ENCODE measurements at regions not wholly inside any gene's neighbourhood (a gene's known extent, or its start where the extent isn't known, plus 50 kb on each side); places are given as distances from the start of the nearest gene placed in this dataset.

DNA sequence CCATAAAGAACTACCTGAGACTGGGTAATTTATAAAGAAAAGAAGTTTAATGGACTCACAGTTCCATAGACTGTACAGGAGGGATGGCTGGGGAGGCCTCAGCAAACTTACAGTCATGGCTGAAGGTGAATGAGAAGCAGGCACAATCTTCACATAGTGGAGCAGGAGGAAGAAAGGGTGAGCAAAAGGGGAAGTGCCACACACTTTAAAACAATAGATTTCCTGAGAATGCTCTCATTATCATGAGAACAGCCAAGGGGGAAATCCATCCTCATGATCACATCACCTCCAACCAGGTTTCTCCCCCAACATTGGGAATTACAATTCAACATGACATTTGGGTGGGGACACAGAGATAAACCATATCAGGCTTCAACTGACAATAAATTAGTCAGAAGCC is 664.9 kb downstream of the TAF11L14 start:
- Histone ChIP-seq H3K79me2 (ENCODE audit: insufficient read depth, low read length) (no peaks in the 10 kb centered on the region), H3K4me3 (replicated peaks in 1 of 3; ENCODE audit: low read depth in 2 of 3, low read length in 3 of 3) (no peak overlapping the region), H3K27me3 (ENCODE audit: control insufficient read depth in 2 of 2, insufficient read depth in 2 of 2, low read length in 2 of 2) (no peaks in the 10 kb centered on the region), H3K4me1 (ENCODE audit: control insufficient read depth in 1 of 2, insufficient read depth in 2 of 2, low read length in 2 of 2) (no peaks in the 10 kb centered on the region), H2AFZ (ENCODE audit: insufficient read depth, low read depth, low read length, poor library complexity, severe bottlenecking) (no peak overlapping the region), H4K20me1 (ENCODE audit: insufficient read depth, low read length) (no peaks in the 10 kb centered on the region), H3K9me3 (replicated peaks in 1 of 2; ENCODE audit: control insufficient read depth in 1 of 2, insufficient read depth in 1 of 2, low read length in 2 of 2) (no peaks in the 10 kb centered on the region), H3K27ac (ENCODE audit: low read depth in 1 of 2, low read length in 2 of 2) (no peak overlapping the region), H3K9ac (ENCODE audit: insufficient read depth, low read length, poor library complexity, severe bottlenecking) (no peak overlapping the region), H3K36me3 (replicated peaks in 1 of 2; ENCODE audit: control insufficient read depth in 1 of 2, insufficient read depth in 2 of 2, low read length in 2 of 2) (no peaks in the 10 kb centered on the region), H3K4me2 (replicated peaks; ENCODE audit: extremely low read depth, low read length, poor library complexity, severe bottlenecking) (no peak overlapping the region)
- H3K27ac Mint-ChIP-seq: no peak overlapping the region
- peaks cover 0 to 2% (median 1%) of the 10 kb centered on the region in 3 donors for H3K27me3 Mint-ChIP-seq (ENCODE audit: low read depth in 3 of 3)
- peaks cover 2 to 11% (median 6%) of the 10 kb centered on the region in 7 donors for H3K9me3 Mint-ChIP-seq
- intact Hi-C loops (cut with micrococcal nuclease): no loop called here
- peak; percentile 6 to 66 (median 43) for DNase-seq
- peaks cover 6% of the 10 kb centered on the region for H3K4me1 Mint-ChIP-seq
- no peak overlapping the region for H3K4me3 Mint-ChIP-seq
- TF ChIP-seq, protein P1, sequence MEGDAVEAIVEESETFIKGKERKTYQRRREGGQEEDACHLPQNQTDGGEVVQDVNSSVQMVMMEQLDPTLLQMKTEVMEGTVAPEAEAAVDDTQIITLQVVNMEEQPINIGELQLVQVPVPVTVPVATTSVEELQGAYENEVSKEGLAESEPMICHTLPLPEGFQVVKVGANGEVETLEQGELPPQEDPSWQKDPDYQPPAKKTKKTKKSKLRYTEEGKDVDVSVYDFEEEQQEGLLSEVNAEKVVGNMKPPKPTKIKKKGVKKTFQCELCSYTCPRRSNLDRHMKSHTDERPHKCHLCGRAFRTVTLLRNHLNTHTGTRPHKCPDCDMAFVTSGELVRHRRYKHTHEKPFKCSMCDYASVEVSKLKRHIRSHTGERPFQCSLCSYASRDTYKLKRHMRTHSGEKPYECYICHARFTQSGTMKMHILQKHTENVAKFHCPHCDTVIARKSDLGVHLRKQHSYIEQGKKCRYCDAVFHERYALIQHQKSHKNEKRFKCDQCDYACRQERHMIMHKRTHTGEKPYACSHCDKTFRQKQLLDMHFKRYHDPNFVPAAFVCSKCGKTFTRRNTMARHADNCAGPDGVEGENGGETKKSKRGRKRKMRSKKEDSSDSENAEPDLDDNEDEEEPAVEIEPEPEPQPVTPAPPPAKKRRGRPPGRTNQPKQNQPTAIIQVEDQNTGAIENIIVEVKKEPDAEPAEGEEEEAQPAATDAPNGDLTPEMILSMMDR (IDR thresholded peaks at IDR 0.05): no peak
- H3K36me3 Mint-ChIP-seq: no peaks in the 10 kb centered on the region

DNA sequence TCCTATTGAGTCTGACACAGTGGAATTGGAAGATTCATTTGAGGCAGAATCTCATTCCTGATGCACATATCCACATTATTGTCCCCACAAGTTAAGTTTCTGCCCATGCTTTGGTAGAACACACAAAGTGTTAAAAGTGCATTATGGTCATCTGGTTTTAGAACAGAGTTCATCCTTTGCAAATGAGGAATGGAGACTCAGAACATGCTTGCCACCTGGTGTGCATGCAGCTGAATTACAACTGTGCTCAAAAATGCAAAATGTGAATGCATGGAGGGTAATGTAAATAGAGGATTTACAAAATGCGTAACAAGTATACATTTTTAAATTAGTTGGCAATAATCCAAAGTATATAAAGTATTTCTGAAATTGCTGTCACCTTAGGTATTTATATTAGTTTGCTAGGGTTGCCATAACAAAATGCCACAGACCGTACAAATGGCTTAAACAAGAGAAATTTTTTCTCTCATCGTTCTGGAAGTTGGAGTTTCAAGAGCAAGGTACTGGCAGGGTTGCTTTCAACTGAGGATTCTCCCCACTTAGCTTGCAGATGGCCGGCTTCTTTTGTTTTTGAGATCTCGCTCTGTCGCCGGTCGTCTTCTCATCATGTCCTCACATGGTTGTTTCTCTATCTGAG is 671.1 kb downstream of the TAF11L14 start:
- WGBS (ENCODE audit: insufficient coverage): 97% methylated on average over 5 of the region's 8 CpGs
- peak; percentile 14 to 40 (median 30) for DNase-seq
- no peak overlapping the region for H3K27ac Mint-ChIP-seq
- H3K9me3 Mint-ChIP-seq: peaks cover 2 to 6% (median 3%) of the 10 kb centered on the region in 7 donors
- Histone ChIP-seq H3K36me3 (replicated peaks in 1 of 2; ENCODE audit: control insufficient read depth in 1 of 2, insufficient read depth in 2 of 2, low read length in 2 of 2) (no peaks in the 10 kb centered on the region), H3K79me2 (ENCODE audit: insufficient read depth, low read length) (no peaks in the 10 kb centered on the region), H3K4me3 (replicated peaks in 1 of 3; ENCODE audit: low read depth in 2 of 3, low read length in 3 of 3) (no peak overlapping the region), H3K4me2 (replicated peaks; ENCODE audit: extremely low read depth, low read length, poor library complexity, severe bottlenecking) (no peak overlapping the region), H3K4me1 (ENCODE audit: control insufficient read depth in 1 of 2, insufficient read depth in 2 of 2, low read length in 2 of 2) (peaks cover 9% of the 10 kb centered on the region in 2 donors), H4K20me1 (ENCODE audit: insufficient read depth, low read length) (no peaks in the 10 kb centered on the region), H3K27ac (ENCODE audit: low read depth in 1 of 2, low read length in 2 of 2) (no peak overlapping the region), H3K9me3 (replicated peaks in 1 of 2; ENCODE audit: control insufficient read depth in 1 of 2, insufficient read depth in 1 of 2, low read length in 2 of 2) (no peaks in the 10 kb centered on the region), H2AFZ (ENCODE audit: insufficient read depth, low read depth, low read length, poor library complexity, severe bottlenecking) (no peak overlapping the region), H3K27me3 (ENCODE audit: control insufficient read depth in 2 of 2, insufficient read depth in 2 of 2, low read length in 2 of 2) (no peaks in the 10 kb centered on the region), H3K9ac (ENCODE audit: insufficient read depth, low read length, poor library complexity, severe bottlenecking) (no peak overlapping the region)
- H3K4me3 Mint-ChIP-seq: no peak overlapping the region
- TF ChIP-seq, protein P1 (IDR thresholded peaks at IDR 0.05): peak; percentile 88
- H3K27me3 Mint-ChIP-seq (ENCODE audit: low read depth in 3 of 3): peaks cover 0 to 2% (median 0%) of the 10 kb centered on the region in 3 donors
- intact Hi-C loops (cut with micrococcal nuclease): loop anchor here in 1 of 2 donors (2.0 kb wide), 1 partner anchor 1089 kb away; the partner anchor contains the start of gene BASP1
- H3K4me1 Mint-ChIP-seq: peaks cover 12% of the 10 kb centered on the region
- H3K36me3 Mint-ChIP-seq: no peaks in the 10 kb centered on the region

Data from CD14-positive monocyte (primary cell).